ENCODE measurements at regions not wholly inside any gene's neighbourhood (a gene's known extent, or its start where the extent isn't known, plus 50 kb on each side); places are given as distances from the start of the nearest gene placed in this dataset.

DNA sequence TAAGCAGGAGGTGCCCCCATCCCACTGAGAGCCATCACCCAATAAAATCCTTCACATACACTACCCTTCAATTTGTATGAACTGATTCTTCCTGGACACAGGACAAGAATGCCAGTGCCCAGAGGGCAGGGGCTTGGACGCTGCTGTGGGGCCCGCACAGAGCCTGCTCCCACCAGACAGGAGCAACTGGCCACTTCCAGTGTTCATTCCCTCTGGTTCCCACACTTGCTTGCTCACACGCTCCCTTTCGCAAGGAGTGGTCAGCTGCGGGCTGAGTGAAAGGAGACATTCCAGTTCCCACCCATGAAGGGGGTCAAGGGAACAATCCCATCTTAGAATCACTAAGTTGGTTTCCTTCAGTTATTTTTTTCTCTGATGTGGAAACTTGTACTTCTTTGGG lies 314.5 kb upstream of the ACO1 start (continued):
- TF ChIP-seq, protein P1, sequence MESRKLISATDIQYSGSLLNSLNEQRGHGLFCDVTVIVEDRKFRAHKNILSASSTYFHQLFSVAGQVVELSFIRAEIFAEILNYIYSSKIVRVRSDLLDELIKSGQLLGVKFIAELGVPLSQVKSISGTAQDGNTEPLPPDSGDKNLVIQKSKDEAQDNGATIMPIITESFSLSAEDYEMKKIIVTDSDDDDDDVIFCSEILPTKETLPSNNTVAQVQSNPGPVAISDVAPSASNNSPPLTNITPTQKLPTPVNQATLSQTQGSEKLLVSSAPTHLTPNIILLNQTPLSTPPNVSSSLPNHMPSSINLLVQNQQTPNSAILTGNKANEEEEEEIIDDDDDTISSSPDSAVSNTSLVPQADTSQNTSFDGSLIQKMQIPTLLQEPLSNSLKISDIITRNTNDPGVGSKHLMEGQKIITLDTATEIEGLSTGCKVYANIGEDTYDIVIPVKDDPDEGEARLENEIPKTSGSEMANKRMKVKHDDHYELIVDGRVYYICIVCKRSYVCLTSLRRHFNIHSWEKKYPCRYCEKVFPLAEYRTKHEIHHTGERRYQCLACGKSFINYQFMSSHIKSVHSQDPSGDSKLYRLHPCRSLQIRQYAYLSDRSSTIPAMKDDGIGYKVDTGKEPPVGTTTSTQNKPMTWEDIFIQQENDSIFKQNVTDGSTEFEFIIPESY (IDR thresholded peaks at IDR 0.05; ENCODE audit: extremely low read depth, insufficient replicate concordance, low read length), result no peak
- TF ChIP-seq, protein P2, sequence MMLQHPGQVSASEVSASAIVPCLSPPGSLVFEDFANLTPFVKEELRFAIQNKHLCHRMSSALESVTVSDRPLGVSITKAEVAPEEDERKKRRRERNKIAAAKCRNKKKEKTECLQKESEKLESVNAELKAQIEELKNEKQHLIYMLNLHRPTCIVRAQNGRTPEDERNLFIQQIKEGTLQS (IDR thresholded peaks at IDR 0.05), result no peak
- TF ChIP-seq POLR2A (IDR thresholded peaks at IDR 0.05; ENCODE audit: borderline replicate concordance, extremely low read depth, insufficient read depth, insufficient read length) (no peak), JUND (IDR thresholded peaks at IDR 0.05) (no peak), ZNF274 (IDR thresholded peaks at IDR 0.05; ENCODE audit: low read depth, low read length) (no peak), EZH2 (IDR thresholded peaks at IDR 0.05) (no peak), ZFX (IDR thresholded peaks at IDR 0.05) (no peak)

DNA sequence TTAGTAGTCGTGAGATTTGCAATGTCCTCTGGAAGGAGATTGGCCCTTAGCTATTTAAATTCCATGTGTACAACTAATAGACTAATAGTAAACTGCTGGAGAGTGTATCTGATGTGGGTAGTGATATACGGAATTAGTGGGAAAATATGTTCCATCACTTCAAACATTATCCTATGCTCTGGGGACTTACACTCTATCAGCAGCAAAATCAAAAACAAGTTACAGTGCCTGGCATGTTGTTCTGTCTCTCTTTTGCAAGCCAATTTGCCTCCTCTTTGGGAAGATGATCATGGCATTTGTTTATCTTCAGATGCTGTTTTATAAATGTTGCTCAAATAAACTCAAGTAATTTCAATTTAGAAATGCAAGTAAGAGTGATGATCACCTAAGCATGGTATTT lies 311.9 kb upstream of the ACO1 start:
- Histone ChIP-seq H3K9ac (ENCODE audit: low read length) (no peak overlapping the region), H3K79me2 (ENCODE audit: insufficient read depth, low read length) (no peaks in the 10 kb centered on the region), H2AFZ (ENCODE audit: low read depth, low read length, poor library complexity, severe bottlenecking) (no peak overlapping the region), H4K20me1 (ENCODE audit: insufficient read depth) (no peaks in the 10 kb centered on the region), H3K4me3 (replicated peaks in 1 of 2; ENCODE audit: low read depth in 1 of 2, low read length in 2 of 2) (no peak overlapping the region), H3K36me3 (ENCODE audit: control insufficient read depth in 1 of 2, insufficient read depth in 2 of 2, low read length in 2 of 2) (no peaks in the 10 kb centered on the region), H3K4me1 (ENCODE audit: control insufficient read depth in 1 of 2, insufficient read depth in 2 of 2, low read length in 2 of 2) (no peaks in the 10 kb centered on the region), H3K27ac (ENCODE audit: low read depth, low read length) (no peak overlapping the region), H3K9me3 (ENCODE audit: control insufficient read depth in 1 of 2, insufficient read depth in 1 of 2, low read depth in 1 of 2, low read length in 2 of 2) (no peaks in the 10 kb centered on the region), H3K4me2 (ENCODE audit: low read length) (no peak overlapping the region), H3K9me2 (ENCODE audit: insufficient read depth) (no peaks in the 10 kb centered on the region), H3K27me3 (ENCODE audit: insufficient read depth, low read length) (no peaks in the 10 kb centered on the region)
- POLR2A ChIA-PET, result no interaction called here
- CTCF ChIA-PET, result no interaction called here
- no peak for DNase-seq (ENCODE audit: low read depth, low spot score)
- RAD21 ChIA-PET (ENCODE audit: low non-redundant PET in 1 of 2, low total read pairs in 2 of 2, uncharacterized antibody in 2 of 2, unreplicated experiment in 2 of 2), result no interaction called here
- TF ChIP-seq, protein P2 (IDR thresholded peaks at IDR 0.05), result no peak
- no peak for TF ChIP-seq ZNF274 (IDR thresholded peaks at IDR 0.05; ENCODE audit: low read depth, low read length)
- TF ChIP-seq ELF1 (IDR thresholded peaks at IDR 0.05; ENCODE audit: borderline replicate concordance, low read depth), result no peak
- TF ChIP-seq, protein P3, sequence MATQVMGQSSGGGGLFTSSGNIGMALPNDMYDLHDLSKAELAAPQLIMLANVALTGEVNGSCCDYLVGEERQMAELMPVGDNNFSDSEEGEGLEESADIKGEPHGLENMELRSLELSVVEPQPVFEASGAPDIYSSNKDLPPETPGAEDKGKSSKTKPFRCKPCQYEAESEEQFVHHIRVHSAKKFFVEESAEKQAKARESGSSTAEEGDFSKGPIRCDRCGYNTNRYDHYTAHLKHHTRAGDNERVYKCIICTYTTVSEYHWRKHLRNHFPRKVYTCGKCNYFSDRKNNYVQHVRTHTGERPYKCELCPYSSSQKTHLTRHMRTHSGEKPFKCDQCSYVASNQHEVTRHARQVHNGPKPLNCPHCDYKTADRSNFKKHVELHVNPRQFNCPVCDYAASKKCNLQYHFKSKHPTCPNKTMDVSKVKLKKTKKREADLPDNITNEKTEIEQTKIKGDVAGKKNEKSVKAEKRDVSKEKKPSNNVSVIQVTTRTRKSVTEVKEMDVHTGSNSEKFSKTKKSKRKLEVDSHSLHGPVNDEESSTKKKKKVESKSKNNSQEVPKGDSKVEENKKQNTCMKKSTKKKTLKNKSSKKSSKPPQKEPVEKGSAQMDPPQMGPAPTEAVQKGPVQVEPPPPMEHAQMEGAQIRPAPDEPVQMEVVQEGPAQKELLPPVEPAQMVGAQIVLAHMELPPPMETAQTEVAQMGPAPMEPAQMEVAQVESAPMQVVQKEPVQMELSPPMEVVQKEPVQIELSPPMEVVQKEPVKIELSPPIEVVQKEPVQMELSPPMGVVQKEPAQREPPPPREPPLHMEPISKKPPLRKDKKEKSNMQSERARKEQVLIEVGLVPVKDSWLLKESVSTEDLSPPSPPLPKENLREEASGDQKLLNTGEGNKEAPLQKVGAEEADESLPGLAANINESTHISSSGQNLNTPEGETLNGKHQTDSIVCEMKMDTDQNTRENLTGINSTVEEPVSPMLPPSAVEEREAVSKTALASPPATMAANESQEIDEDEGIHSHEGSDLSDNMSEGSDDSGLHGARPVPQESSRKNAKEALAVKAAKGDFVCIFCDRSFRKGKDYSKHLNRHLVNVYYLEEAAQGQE (IDR thresholded peaks at IDR 0.05; ENCODE audit: low read depth), result no peak
- TF ChIP-seq SRF (IDR thresholded peaks at IDR 0.05; ENCODE audit: low read depth), result no peak
- no TSS peak for BruUV-seq (replicated peaks)
- ATAC-seq, result no peak
- intact Hi-C loops (cut with micrococcal nuclease), result no loop called here
